ENCODE measurements at regions not wholly inside any gene's neighbourhood (a gene's known extent, or its start where the extent isn't known, plus 50 kb on each side); places are given as distances from the start of the nearest gene placed in this dataset.

- TF ChIP-seq CTCF (IDR thresholded peaks at IDR 0.05; ENCODE audit: insufficient read depth, low read depth, low read length, missing control alignments) = no peak
- DNase-seq (ENCODE audit: low read depth) = no peak
- H3K4me3 ChIP-seq (ENCODE audit: low read depth, low read length) = no peak overlapping the region
Measured at GRCh38 chr12:87382436-87382835, 646.8 kb downstream of the C12orf50 start.

GRCh38 chr12:87381742-87382141 lies 647.5 kb downstream of the C12orf50 start:
- H3K4me3 ChIP-seq (ENCODE audit: low read depth, low read length) = no peak overlapping the region
- DNase-seq (ENCODE audit: low read depth) = no peak
- TF ChIP-seq CTCF (IDR thresholded peaks at IDR 0.05; ENCODE audit: insufficient read depth, low read depth, low read length, missing control alignments) = no peak

GRCh38 chr12:87378526-87378925 lies 650.7 kb downstream of the C12orf50 start:
- no peak for DNase-seq (ENCODE audit: low read depth)
- H3K4me3 ChIP-seq (ENCODE audit: low read depth, low read length) = no peak overlapping the region
- no peak for TF ChIP-seq CTCF (IDR thresholded peaks at IDR 0.05; ENCODE audit: insufficient read depth, low read depth, low read length, missing control alignments)

- DNase-seq (ENCODE audit: low read depth) = no peak
- TF ChIP-seq CTCF (IDR thresholded peaks at IDR 0.05; ENCODE audit: insufficient read depth, low read depth, low read length, missing control alignments) = no peak
- H3K4me3 ChIP-seq (ENCODE audit: low read depth, low read length) = no peak overlapping the region
Measured at GRCh38 chr12:87376722-87377121, 652.5 kb downstream of the C12orf50 start.

- no peak for DNase-seq (ENCODE audit: low read depth)
- no peak for TF ChIP-seq CTCF (IDR thresholded peaks at IDR 0.05; ENCODE audit: insufficient read depth, low read depth, low read length, missing control alignments)
- no peak overlapping the region for H3K4me3 ChIP-seq (ENCODE audit: low read depth, low read length)
Measured at GRCh38 chr12:87369161-87369560, 660.0 kb downstream of the C12orf50 start.

- no peak for TF ChIP-seq CTCF (IDR thresholded peaks at IDR 0.05; ENCODE audit: insufficient read depth, low read depth, low read length, missing control alignments)
- H3K4me3 ChIP-seq (ENCODE audit: low read depth, low read length) = no peak overlapping the region
- no peak for DNase-seq (ENCODE audit: low read depth)
Measured at GRCh38 chr12:87368259-87368658, 660.9 kb downstream of the C12orf50 start.

GRCh38 chr12:87365423-87365822 lies 663.8 kb downstream of the C12orf50 start:
- no peak overlapping the region for H3K4me3 ChIP-seq (ENCODE audit: low read depth, low read length)
- DNase-seq (ENCODE audit: low read depth) = no peak
- no peak for TF ChIP-seq CTCF (IDR thresholded peaks at IDR 0.05; ENCODE audit: insufficient read depth, low read depth, low read length, missing control alignments)

All from GM12865 (cell line).